ENCODE measurements at regions not wholly inside any gene's neighbourhood (a gene's known extent, or its start where the extent isn't known, plus 50 kb on each side); places are given as distances from the start of the nearest gene placed in this dataset.

DNA sequence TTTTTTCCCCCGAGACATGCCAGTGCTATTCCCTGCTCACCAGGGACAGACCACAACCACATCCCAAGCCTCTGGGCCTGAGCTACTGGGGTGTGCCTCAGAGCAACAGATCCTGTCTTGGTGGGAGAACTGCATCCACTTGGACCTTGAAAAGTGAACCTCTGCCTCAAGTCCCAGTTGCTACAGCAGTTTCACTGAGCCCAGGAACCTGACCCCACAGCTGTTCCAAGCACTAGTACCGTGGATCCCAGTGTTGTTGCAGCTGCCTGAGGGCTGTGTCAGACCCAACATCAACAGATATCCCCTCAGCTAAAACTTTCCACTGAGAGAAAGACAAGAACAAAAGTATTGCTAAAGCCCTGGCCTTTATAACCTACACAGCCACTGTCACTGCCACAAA is 373.0 kb downstream of the PLPP3 start:
- TF ChIP-seq MAX (IDR thresholded peaks at IDR 0.05), result no peak
- TF ChIP-seq NFIC (IDR thresholded peaks at IDR 0.05), result no peak
- TF ChIP-seq ZBTB7A (IDR thresholded peaks at IDR 0.05; ENCODE audit: low read depth), result no peak

- TF ChIP-seq CREB1 (IDR thresholded peaks at IDR 0.05; ENCODE audit: low read depth), result no peak
- no peak for TF ChIP-seq EP300 (IDR thresholded peaks at IDR 0.05; ENCODE audit: borderline replicate concordance)
- TF ChIP-seq YY1 (IDR thresholded peaks at IDR 0.05; ENCODE audit: low read depth), result no peak
- no peak for TF ChIP-seq FOXM1 (IDR thresholded peaks at IDR 0.05; ENCODE audit: borderline replicate concordance, low read depth)
- TF ChIP-seq RAD21 (IDR thresholded peaks at IDR 0.05; ENCODE audit: low read depth), result no peak
- TF ChIP-seq NFIC (IDR thresholded peaks at IDR 0.05), result no peak
These were observed 375.2 kb downstream of the PLPP3 start for GRCh38 chr1:56204206-56204605.

GRCh38 chr1:56202796-56203492 is 376.4 kb downstream of the PLPP3 start:
- TF ChIP-seq FOXM1 (IDR thresholded peaks at IDR 0.05; ENCODE audit: borderline replicate concordance, low read depth) (no peak), TEAD4 (IDR thresholded peaks at IDR 0.05) (no peak), CREB1 (IDR thresholded peaks at IDR 0.05; ENCODE audit: low read depth) (no peak), NFIC (IDR thresholded peaks at IDR 0.05) (no peak)
- TF ChIP-seq, protein P1, sequence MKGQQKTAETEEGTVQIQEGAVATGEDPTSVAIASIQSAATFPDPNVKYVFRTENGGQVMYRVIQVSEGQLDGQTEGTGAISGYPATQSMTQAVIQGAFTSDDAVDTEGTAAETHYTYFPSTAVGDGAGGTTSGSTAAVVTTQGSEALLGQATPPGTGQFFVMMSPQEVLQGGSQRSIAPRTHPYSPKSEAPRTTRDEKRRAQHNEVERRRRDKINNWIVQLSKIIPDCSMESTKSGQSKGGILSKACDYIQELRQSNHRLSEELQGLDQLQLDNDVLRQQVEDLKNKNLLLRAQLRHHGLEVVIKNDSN (IDR thresholded peaks at IDR 0.05), result no peak

- TF ChIP-seq, protein P1 (IDR thresholded peaks at IDR 0.05), result no peak
- TF ChIP-seq MAX (IDR thresholded peaks at IDR 0.05) (no peak), ZBTB7A (IDR thresholded peaks at IDR 0.05; ENCODE audit: low read depth) (no peak), EGR1 (IDR thresholded peaks at IDR 0.05) (no peak), TAF1 (IDR thresholded peaks at IDR 0.05; ENCODE audit: low read depth) (no peak), YY1 (IDR thresholded peaks at IDR 0.05; ENCODE audit: low read depth) (no peak), FOXM1 (IDR thresholded peaks at IDR 0.05; ENCODE audit: borderline replicate concordance, low read depth) (no peak), NFIC (IDR thresholded peaks at IDR 0.05) (no peak), EP300 (IDR thresholded peaks at IDR 0.05; ENCODE audit: borderline replicate concordance) (no peak), TEAD4 (IDR thresholded peaks at IDR 0.05) (no peak), TCF12 (IDR thresholded peaks at IDR 0.05; ENCODE audit: low read depth) (no peak), CEBPB (IDR thresholded peaks at IDR 0.05) (no peak), RAD21 (IDR thresholded peaks at IDR 0.05; ENCODE audit: low read depth) (no peak), CREB1 (IDR thresholded peaks at IDR 0.05; ENCODE audit: low read depth) (no peak)
These were observed 377.2 kb downstream of the PLPP3 start for GRCh38 chr1:56202186-56202585.

DNA sequence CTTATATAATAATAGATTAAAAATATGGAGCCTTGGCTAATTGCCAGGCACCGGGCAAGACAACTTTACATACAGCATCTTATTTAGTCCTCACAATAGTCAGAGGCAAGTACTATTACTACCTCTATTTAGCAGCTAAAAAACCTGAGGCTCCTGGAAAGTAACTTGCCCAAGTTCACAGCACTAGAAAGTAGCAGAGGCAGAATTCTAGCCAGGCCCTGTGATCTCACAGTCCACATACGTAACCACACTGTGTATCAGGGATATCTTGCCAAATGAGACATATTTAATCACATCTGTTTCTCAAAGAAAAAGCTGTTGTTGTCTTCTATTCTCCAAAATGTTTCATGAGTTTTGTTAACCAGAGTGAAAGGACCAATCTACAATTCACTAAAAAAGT is 378.5 kb downstream of the PLPP3 start:
- no peak for TF ChIP-seq CEBPB (IDR thresholded peaks at IDR 0.05)
- TF ChIP-seq FOXM1 (IDR thresholded peaks at IDR 0.05; ENCODE audit: borderline replicate concordance, low read depth), result no peak
- no peak for TF ChIP-seq REST (IDR thresholded peaks at IDR 0.05; ENCODE audit: low read depth)
- TF ChIP-seq MAX (IDR thresholded peaks at IDR 0.05), result no peak
- TF ChIP-seq TAF1 (IDR thresholded peaks at IDR 0.05; ENCODE audit: low read depth), result no peak
- no peak for TF ChIP-seq TCF12 (IDR thresholded peaks at IDR 0.05; ENCODE audit: low read depth)
- TF ChIP-seq TEAD4 (IDR thresholded peaks at IDR 0.05), result no peak
- no peak for TF ChIP-seq NFIC (IDR thresholded peaks at IDR 0.05)
- TF ChIP-seq, protein P1 (IDR thresholded peaks at IDR 0.05), result no peak
- TF ChIP-seq CREB1 (IDR thresholded peaks at IDR 0.05; ENCODE audit: low read depth), result no peak
- TF ChIP-seq EP300 (IDR thresholded peaks at IDR 0.05; ENCODE audit: borderline replicate concordance), result no peak
- no peak for TF ChIP-seq YY1 (IDR thresholded peaks at IDR 0.05; ENCODE audit: low read depth)
- TF ChIP-seq EGR1 (IDR thresholded peaks at IDR 0.05), result no peak
- no peak for TF ChIP-seq RAD21 (IDR thresholded peaks at IDR 0.05; ENCODE audit: low read depth)
- no peak for TF ChIP-seq ZBTB7A (IDR thresholded peaks at IDR 0.05; ENCODE audit: low read depth)

DNA sequence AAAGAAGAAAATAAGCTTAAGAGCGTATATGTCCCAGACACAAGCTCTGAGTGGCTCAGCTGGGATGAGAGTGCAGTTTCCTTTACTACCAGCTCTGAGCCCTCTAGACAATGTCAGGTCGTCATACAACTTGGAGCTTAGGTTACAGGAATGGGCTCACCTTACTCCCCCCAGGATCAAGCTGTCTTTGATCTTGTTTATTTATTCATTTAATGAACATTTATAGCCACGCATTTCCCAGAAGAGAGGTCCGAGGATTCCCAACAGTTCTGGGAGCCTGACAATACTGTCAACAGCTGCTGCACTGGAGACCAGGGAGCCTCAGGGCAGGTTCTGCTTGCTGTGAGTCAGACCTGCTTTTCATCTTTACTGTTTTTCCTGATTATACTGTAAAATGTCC is 378.9 kb downstream of the PLPP3 start:
- TF ChIP-seq, protein P1 (IDR thresholded peaks at IDR 0.05), result no peak
- TF ChIP-seq TAF1 (IDR thresholded peaks at IDR 0.05; ENCODE audit: low read depth) (no peak), EGR1 (IDR thresholded peaks at IDR 0.05) (no peak), REST (IDR thresholded peaks at IDR 0.05; ENCODE audit: low read depth) (no peak), TCF12 (IDR thresholded peaks at IDR 0.05; ENCODE audit: low read depth) (no peak), YY1 (IDR thresholded peaks at IDR 0.05; ENCODE audit: low read depth) (no peak), TEAD4 (IDR thresholded peaks at IDR 0.05) (no peak), CEBPB (IDR thresholded peaks at IDR 0.05) (no peak), FOXM1 (IDR thresholded peaks at IDR 0.05; ENCODE audit: borderline replicate concordance, low read depth) (no peak), ZBTB7A (IDR thresholded peaks at IDR 0.05; ENCODE audit: low read depth) (no peak), RAD21 (IDR thresholded peaks at IDR 0.05; ENCODE audit: low read depth) (no peak), EP300 (IDR thresholded peaks at IDR 0.05; ENCODE audit: borderline replicate concordance) (no peak), CREB1 (IDR thresholded peaks at IDR 0.05; ENCODE audit: low read depth) (no peak), MAX (IDR thresholded peaks at IDR 0.05) (no peak), NFIC (IDR thresholded peaks at IDR 0.05) (no peak)
